GM18505 (cell line): ENCODE measurements at regions not wholly inside any gene's neighbourhood (a gene's known extent, or its start where the extent isn't known, plus 50 kb on each side); places are given as distances from the start of the nearest gene placed in this dataset.

Source experiments
- ATAC-seq: cut with Tn5 transposase; IDR thresholded peaks from one replicate; pipeline ENCODE4 v1.9.1; 2021; ENCODE audit not compliant: unreplicated experiment
- POLR2A ChIP-seq: IDR thresholded peaks from 4 replicates; pipeline ENCODE4 v1.6.1; 2011; ENCODE audit warnings: borderline replicate concordance; ENCODE audit not compliant: insufficient read depth, insufficient read length; ENCODE audit errors: extremely low read depth

DNA sequence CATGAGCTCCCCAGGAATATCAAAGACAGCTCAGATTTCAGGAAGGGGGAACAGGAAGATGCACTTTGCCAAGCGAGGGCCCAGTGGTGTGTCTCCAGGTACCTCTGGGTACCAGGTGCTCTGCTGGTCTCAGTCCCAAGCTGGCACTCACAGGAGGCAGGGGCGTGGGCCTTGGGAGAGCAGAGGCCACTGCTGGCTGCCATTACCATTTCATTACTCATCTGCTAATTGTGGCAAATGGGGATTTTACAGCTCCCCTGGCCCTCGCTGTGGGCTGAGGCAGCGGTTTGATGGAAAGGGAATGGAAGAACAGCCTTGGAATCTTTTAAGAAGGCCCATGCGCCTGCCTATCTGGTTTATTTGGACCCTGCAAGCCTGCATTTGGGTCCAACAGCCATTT, 192.0 kb upstream of the NAV2 start:
- no peak for ATAC-seq
- no peak for TF ChIP-seq POLR2A

DNA sequence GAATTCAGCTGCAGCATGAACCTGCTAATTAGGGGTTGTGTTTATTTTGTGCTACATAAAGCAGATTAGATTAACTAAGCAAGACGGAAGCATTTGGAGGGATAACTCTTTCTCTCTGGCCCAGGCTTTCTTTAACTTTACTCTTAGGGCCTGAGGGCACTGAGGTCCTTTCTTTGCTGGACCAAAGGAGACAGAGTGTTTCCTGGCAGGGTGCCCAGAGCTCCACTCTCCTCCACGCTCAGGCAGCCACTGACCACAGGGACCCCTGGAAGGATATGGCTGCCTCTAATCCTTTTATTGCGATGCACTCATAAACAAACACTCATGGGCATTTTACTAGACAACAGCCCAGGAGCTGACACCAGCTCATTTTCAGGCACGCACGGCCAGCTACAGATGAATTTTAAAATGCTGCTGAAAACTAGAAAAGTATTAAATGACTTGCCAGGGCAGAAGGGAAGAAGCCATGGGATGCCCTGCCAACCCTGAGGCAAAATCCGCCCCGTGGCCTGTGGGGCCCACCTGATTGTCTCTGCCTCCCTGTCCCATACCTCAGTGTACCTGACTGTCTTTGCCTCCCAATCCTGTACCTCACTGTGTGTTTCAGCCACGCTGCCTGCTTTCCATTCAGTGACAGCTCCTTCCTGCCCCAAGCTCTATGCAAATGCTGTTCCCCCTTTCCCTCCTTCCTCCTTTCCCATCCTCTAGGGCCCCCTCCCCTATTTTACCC, 192.6 kb upstream of the NAV2 start:
- TF ChIP-seq POLR2A = no peak
- no peak for ATAC-seq

DNA sequence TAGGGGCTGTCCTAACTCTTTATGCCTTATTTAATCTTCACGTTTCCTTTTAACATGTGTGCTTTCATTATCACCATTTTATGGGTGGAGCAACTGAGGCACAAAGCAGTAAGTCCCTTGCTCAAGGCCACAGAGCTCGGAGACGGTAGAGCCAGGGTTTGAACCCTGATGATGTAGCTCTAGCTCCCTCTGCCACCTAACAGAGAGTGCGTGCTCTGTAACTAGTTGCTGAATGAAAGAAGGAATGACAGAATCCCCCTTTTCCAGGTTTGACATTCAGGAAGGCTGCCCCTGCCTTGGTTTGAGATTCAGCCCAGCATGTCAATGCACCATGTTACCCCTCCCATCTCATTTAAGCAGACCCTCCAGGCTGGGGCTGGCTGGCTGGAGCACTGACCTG, 193.3 kb upstream of the NAV2 start:
- no peak for TF ChIP-seq POLR2A
- ATAC-seq = no peak

DNA sequence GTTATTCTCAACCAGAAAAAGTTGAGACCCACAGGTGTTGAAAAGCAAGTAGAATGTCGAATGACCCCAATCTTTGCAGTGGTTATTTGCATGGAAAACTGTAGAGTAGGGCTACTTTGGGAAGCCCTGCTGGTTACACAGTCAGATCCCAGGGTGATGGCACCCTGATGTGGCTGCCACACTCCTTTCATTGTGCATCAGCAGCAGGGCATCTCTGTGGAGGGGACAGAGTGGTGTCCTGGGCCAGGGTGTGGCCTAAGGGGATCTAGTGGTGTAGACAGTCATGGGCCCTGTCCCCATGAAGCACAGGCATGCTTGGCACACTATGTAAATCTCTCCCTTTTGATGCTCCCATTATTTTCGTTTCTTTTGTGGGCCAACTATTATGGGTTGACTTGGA, 199.4 kb upstream of the NAV2 start:
- no peak for ATAC-seq
- TF ChIP-seq POLR2A = no peak

DNA sequence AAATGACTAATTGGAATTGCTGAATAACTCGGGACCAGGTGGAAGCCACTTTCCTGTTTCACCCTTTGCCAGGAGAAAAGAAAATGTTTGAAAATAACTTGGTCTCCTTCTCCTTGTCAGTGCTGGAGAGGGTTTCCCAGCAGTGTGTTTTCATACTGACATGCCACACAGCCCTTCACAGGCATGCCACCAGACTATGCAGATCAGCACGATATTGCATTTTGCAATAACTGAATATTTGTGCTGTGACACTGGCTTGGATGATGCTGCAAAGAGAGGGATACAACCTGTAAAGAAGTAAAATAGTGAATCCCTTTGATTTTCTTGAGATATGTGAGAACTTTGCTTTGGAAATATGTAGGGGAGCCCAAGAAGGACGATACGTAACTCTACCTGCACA, 200.0 kb upstream of the NAV2 start:
- no peak for ATAC-seq
- TF ChIP-seq POLR2A = no peak

DNA sequence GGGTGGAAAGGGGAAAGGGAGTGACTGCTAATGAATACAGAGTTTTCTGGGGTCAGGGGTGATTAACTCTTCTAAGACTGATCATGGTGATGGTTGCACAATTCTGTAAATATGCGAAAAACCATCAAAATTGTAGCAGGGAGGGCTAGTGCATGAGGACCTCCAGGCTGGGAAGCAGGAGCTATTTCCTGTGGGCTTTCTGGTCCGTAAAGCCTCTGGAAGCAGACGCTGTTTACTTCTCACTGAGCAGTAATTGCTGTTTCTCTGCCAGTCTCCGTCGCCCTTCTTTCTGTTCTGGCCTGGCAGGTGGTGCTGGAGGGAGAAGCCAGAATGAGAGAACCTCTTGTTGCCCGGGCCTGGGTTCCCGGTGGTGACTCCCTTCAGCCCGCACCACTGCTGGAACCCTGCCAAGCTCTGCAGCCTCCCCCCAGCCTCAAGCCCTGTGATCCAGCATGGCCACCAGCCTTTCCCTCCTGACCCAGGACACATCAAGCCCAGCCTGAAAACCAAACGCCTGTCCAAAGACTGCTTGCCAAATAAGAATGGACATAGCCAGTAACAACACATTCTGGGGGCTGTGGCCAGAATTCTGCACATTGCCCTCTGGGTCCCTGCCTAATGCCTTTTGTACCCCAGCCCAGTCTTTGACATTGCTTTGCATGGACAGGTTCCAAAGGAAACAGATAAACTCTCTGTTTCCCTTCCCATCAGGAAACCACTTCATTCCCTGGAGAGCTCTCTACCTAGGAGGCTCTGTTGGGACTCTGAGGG, 201.0 kb upstream of the NAV2 start:
- no peak for ATAC-seq
- no peak for TF ChIP-seq POLR2A

DNA sequence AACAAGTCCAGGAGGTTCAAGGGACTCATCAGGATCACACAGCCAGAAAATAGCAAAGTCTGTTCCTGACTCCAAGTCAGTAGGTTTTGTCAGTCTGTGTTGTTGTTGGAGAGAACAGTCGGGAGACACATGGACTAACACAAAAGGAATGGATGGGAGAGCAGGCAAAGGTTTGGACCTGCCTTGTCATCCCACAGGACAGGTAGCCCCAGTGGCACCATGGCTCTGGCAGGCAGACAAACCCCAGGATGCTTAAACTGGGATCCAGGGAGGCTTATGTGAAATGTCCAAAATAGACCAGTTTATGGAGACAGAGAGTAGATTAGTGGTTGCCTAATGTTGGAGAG, 201.6 kb upstream of the NAV2 start:
- no peak for TF ChIP-seq POLR2A
- ATAC-seq = no peak

DNA sequence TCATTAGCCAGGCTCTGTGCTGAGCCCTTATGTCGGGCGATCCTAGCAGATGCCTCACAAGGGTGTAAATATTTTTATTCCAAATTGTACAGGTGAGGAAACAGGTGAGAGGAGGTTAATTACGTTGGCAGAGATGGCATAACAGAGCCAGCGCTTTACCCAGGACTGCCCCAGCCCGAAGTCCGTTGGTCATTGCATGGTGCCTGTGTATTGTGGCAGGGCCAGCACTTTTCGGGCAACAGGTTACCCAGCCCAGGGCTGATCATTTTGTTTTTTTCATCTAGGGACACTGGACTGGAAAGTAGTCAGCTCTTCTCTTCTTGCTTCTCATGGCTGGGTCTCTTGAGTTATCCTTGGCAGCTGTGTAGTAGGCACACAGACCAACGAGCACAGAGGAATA, 202.2 kb upstream of the NAV2 start:
- no peak for ATAC-seq
- TF ChIP-seq POLR2A = no peak

DNA sequence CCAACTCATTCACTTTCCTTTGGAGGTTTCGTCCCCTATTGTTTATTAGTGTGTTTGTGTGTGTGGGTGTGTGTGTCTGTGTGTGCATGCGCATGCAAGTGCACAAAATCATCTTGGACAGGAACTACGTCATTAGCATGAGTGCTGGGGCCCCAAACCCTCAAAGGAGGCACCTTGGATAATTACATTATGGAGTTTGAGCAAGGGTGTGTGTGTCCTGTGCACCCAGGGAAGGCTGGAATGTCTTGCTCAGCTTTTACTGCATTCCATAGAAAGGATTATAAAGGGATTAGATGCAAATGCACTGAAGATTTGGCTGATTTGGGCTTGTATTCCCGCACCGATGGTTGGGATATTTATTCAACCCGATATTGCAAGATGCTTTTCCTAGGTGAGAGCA, 203.4 kb upstream of the NAV2 start:
- ATAC-seq = no peak
- no peak for TF ChIP-seq POLR2A

DNA sequence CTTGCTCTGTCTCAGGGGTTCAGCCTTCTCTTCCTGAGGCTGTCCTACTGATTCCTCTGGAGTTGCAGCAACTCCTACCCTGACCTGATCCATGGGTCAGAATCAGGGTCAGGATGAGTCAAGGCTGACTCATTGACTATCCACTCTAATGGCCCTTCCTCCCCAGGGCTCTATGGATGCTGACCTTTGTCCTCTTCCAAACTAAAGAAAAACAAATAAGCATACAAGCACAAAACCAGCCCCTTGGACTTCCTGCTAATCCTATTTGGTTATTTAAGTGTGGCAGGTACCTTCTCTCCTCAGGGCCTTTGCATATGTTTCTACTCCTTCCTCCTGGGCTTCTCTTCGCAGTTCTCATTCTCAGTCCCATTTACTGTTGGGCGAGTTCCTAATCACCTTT, 204.5 kb upstream of the NAV2 start:
- no peak for TF ChIP-seq POLR2A
- ATAC-seq = no peak

DNA sequence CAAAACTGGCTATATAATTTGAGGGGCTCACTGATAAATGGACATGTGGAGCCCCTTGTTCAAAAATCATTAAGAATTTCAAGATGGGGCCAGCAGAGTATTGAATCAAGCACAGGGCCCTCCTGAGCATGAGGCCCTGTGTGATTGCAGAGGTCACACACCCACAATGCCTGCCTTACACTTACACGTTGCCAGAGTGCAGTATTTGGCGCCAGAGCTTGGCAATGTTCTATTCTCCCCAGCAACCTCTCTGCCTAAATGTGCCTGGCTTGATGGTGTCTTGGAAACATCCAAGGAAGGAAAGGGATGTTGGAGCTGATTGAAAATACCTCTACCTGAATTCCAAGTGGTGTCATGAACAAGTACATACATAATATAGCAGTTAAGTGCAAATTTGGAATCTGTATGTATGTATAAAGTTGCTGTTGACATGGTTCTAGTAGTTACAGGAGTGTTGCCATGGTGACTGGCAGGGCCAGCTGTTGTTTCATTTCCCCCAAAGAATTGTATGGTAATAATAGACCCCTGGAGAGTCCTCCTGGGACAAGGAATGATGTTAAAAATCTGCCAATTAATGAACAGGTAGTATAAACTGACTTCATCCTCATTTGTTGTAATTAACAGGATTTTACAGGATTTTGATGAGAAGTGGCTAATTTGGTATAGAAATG, 205.7 kb upstream of the NAV2 start:
- ATAC-seq = no peak
- TF ChIP-seq POLR2A = no peak

DNA sequence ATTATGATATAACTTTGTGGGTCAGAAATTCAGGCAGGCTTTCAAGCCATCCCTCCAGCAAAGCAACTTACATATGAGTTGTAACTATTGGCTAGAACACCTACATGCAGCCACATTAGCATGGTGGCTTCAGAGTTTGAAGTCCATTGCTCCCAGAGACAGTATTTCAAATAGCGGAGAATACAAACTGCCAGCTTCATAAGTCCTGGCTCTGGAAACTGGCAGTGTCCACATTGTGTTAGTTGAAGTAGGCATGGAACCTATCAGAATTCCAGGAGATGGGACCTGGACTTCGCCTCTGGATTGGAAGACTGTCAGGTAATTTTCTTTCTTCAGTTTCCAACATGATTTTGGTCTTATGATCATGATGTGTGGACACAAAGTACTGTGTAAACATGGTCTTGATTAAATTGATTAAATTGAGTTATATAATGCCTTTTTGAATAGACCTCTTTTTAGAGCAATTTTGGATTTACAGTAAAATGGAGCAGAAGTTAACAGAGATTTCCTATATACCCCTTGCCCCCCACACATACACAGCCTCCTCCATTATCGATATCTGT, 209.9 kb upstream of the NAV2 start:
- no peak for TF ChIP-seq POLR2A
- ATAC-seq = no peak

DNA sequence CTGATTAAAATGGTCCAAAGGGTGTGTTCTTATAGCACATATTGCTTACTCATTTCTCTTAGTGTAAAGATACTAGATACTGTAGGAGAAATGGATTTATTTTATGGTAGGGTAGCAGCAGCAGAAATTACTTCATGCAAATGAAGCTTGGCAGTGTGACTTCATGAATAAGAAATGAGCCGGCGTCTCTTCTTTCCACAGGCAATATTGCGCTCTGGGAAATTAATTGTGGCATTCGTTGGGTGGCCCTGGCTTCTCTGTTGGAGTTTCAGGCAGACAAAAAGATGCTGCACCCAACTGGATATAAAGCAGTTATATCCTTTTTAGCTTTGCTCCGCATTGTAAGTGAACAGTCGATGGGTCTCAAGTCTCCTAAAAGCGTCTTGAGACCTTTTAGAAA, 211.0 kb upstream of the NAV2 start:
- no peak for ATAC-seq

More for the DNA sequence above, 211.0 kb upstream of the NAV2 start:
- TF ChIP-seq POLR2A = no peak
